Tibial nerve (tissue), 4 donors: ENCODE measurements at regions not wholly inside any gene's neighbourhood (a gene's known extent, or its start where the extent isn't known, plus 50 kb on each side); places are given as distances from the start of the nearest gene placed in this dataset.

Source experiments
- EP300 ChIP-seq, 2 donors: sonication (generic); formaldehyde crosslinking; IDR thresholded peaks; one replicate each; pipeline ENCODE4 v1.6.1; 2017; ENCODE audit warnings: antibody characterized with exemption in 2 of 2, mild to moderate bottlenecking in 1 of 2
- POLR2A ChIP-seq, 2 donors: fragments of 450-650 bp; IDR thresholded peaks; one replicate each; pipeline ENCODE4 v1.6.1; 2017; ENCODE audit warnings: antibody characterized with exemption in 2 of 2, mild to moderate bottlenecking in 2 of 2, moderate library complexity in 2 of 2
- TF ChIP-seq, protein P1 (sequence below), 5 experiments: fragments of 200-600 bp in 3 of 5; fragments of 450-650 bp in 2 of 5; sonication (generic) in 3 of 5; IDR thresholded peaks; one replicate each; pipeline ENCODE4 v1.5.1; 2016 to 2019; ENCODE audit warnings: antibody characterized with exemption in 5 of 5, mild to moderate bottlenecking in 3 of 5, moderate library complexity in 2 of 5

DNA sequence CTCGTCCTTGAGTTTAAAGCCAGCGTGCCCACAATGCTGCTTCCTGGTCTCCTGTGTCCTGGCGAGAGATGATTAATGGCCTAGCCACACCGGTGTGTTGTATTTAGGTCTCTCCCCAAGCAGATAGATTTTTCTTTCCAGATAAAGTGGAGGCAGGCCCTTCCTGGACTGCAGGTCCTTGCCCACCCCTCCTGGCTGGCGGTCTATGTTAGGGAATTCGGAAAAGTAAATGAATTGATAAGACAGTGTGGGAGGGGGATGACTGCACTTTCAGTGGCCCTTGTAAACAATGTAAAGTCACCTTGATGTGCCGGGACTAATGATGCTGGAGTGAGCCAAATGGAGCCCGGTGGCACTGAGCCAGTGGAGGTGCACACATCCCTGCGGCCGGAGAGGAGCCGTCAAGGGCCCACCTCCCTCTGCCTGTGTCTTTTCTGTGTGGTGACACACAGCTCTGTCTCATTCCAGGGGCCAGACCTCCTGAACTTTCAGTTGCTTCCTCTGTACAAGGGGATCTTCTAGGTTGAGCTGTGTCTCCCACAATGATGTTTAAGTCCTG, 70.6 kb upstream of the ESRRB start:
- TF ChIP-seq EP300 (IDR thresholded peaks at IDR 0.05) (no peak), POLR2A (IDR thresholded peaks at IDR 0.05) (no peak)
- TF ChIP-seq, protein P1, sequence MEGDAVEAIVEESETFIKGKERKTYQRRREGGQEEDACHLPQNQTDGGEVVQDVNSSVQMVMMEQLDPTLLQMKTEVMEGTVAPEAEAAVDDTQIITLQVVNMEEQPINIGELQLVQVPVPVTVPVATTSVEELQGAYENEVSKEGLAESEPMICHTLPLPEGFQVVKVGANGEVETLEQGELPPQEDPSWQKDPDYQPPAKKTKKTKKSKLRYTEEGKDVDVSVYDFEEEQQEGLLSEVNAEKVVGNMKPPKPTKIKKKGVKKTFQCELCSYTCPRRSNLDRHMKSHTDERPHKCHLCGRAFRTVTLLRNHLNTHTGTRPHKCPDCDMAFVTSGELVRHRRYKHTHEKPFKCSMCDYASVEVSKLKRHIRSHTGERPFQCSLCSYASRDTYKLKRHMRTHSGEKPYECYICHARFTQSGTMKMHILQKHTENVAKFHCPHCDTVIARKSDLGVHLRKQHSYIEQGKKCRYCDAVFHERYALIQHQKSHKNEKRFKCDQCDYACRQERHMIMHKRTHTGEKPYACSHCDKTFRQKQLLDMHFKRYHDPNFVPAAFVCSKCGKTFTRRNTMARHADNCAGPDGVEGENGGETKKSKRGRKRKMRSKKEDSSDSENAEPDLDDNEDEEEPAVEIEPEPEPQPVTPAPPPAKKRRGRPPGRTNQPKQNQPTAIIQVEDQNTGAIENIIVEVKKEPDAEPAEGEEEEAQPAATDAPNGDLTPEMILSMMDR (IDR thresholded peaks at IDR 0.05), result no peak
